GM23338 (cell line): ENCODE measurements at regions not wholly inside any gene's neighbourhood (a gene's known extent, or its start where the extent isn't known, plus 50 kb on each side); places are given as distances from the start of the nearest gene placed in this dataset.

Experiments
- ATAC-seq: fragments of 200-7000 bp; cut with Tn5 transposase; 3 replicates; pipeline ENCODE4 v1.9.1; 2020
- DNase-seq: peaks from one replicate; pipeline ENCODE4 v3.0.0-alpha.2; 2015; ENCODE audit warnings: low spot score
- H2AFZ ChIP-seq: fragments of 200-600 bp; sonication (generic); 2 replicates; pipeline ENCODE4 v1.8.0; 2016; ENCODE audit warnings: antibody characterized with exemption, mild to moderate bottlenecking, moderate library complexity
- H3F3A ChIP-seq: fragments of 200-600 bp; sonication (generic); replicated peaks from 2 replicates; pipeline ENCODE4 v1.8.0; 2017; ENCODE audit warnings: antibody characterized with exemption, mixed run types, low read depth
- H3K27ac ChIP-seq: fragments of 200-600 bp; sonication (generic); 2 replicates; pipeline ENCODE4 v1.6.1; 2016; ENCODE audit warnings: low read depth
- H3K27me3 ChIP-seq: fragments of 200-600 bp; sonication (generic); 2 replicates; pipeline ENCODE4 v1.8.0; 2016; ENCODE audit warnings: mild to moderate bottlenecking, mixed run types, moderate library complexity; ENCODE audit not compliant: insufficient read depth
- H3K36me3 ChIP-seq: fragments of 200-600 bp; sonication (generic); 2 replicates; pipeline ENCODE4 v1.8.0; 2016; ENCODE audit warnings: mild to moderate bottlenecking; ENCODE audit not compliant: insufficient read depth
- H3K4me1 ChIP-seq: fragments of 200-600 bp; sonication (generic); 2 replicates; pipeline ENCODE4 v1.8.0; 2016; ENCODE audit warnings: mild to moderate bottlenecking, moderate library complexity; ENCODE audit not compliant: insufficient read depth
- H3K4me2 ChIP-seq: fragments of 200-600 bp; sonication (generic); 2 replicates; pipeline ENCODE4 v1.7.1; 2017; ENCODE audit warnings: mixed run types
- H3K4me3 ChIP-seq: fragments of 200-600 bp; sonication (generic); 2 replicates; pipeline ENCODE4 v1.6.1; 2016; ENCODE audit warnings: mixed run types
- H3K79me2 ChIP-seq: fragments of 200-600 bp; sonication (generic); replicated peaks from 2 replicates; pipeline ENCODE4 v1.8.0; 2017; ENCODE audit warnings: mild to moderate bottlenecking; ENCODE audit not compliant: insufficient read depth
- H3K9me2 ChIP-seq: fragments of 200-600 bp; sonication (generic); 2 replicates; pipeline ENCODE4 v1.8.0; 2017; ENCODE audit not compliant: insufficient read depth
- H4K20me1 ChIP-seq: fragments of 200-600 bp; sonication (generic); replicated peaks from 2 replicates; pipeline ENCODE4 v1.8.0; 2017; ENCODE audit warnings: mild to moderate bottlenecking; ENCODE audit not compliant: insufficient read depth
- H3K27ac Mint-ChIP-seq: 2 replicates; pipeline ENCODE4 v1.8.0; 2020; ENCODE audit warnings: inconsistent platforms, mild to moderate bottlenecking, moderate library complexity, mixed read lengths
- H3K27me3 Mint-ChIP-seq: 3 replicates; pipeline ENCODE4 v1.8.0; 2022; ENCODE audit warnings: low read depth, mild to moderate bottlenecking, moderate library complexity, mixed read lengths, inconsistent platforms; ENCODE audit not compliant: insufficient read depth, poor library complexity
- H3K36me3 Mint-ChIP-seq: 3 replicates; pipeline ENCODE4 v1.8.0; 2021; ENCODE audit warnings: low read depth, mild to moderate bottlenecking, inconsistent platforms, moderate library complexity, mixed read lengths
- H3K4me1 Mint-ChIP-seq: 3 replicates; pipeline ENCODE4 v1.8.0; 2020; ENCODE audit warnings: mild to moderate bottlenecking, inconsistent platforms, mixed read lengths
- H3K4me3 Mint-ChIP-seq: 3 replicates; pipeline ENCODE4 v1.8.0; 2021; ENCODE audit warnings: moderate library complexity, mild to moderate bottlenecking, inconsistent platforms, mixed read lengths
- H3K9me3 Mint-ChIP-seq: 3 replicates; pipeline ENCODE4 v1.8.0; 2020; ENCODE audit warnings: moderate library complexity, mild to moderate bottlenecking, inconsistent platforms, mixed read lengths
- CREB1 ChIP-seq: fragments of 250-450 bp; sonication (Bioruptor Pico); IDR thresholded peaks from 2 replicates; pipeline ENCODE4 v1.5.0; 2020; ENCODE audit warnings: low read depth, mild to moderate bottlenecking, moderate library complexity
- EZH2 ChIP-seq: fragments of 200-600 bp; sonication (generic); IDR thresholded peaks from one replicate; pipeline ENCODE4 v1.8.0; 2017; ENCODE audit warnings: antibody characterized with exemption, mild to moderate bottlenecking, low read depth; ENCODE audit not compliant: unreplicated experiment
- EZH2phosphoT487 ChIP-seq: fragments of 200-600 bp; sonication (generic); IDR thresholded peaks from one replicate; pipeline ENCODE4 v1.8.1; 2018; ENCODE audit warnings: antibody characterized with exemption; ENCODE audit not compliant: unreplicated experiment
- JUNB ChIP-seq: IDR thresholded peaks from one replicate; pipeline ENCODE4 v1.6.1; 2016; ENCODE audit warnings: antibody characterized with exemption; ENCODE audit not compliant: unreplicated experiment
- NANOG ChIP-seq: IDR thresholded peaks from 2 replicates; pipeline ENCODE4 v1.6.1; 2016; ENCODE audit warnings: antibody characterized with exemption, borderline replicate concordance
- POLR2AphosphoS5 ChIP-seq: IDR thresholded peaks from 2 replicates; pipeline ENCODE4 v1.6.1; 2016; ENCODE audit warnings: antibody characterized with exemption, low read depth
- REST ChIP-seq: IDR thresholded peaks from one replicate; pipeline ENCODE4 v1.6.1; 2018; ENCODE audit warnings: antibody characterized with exemption; ENCODE audit not compliant: unreplicated experiment
- STAT1 ChIP-seq: IDR thresholded peaks from one replicate; pipeline ENCODE4 v1.6.1; 2016; ENCODE audit warnings: antibody characterized with exemption; ENCODE audit not compliant: unreplicated experiment
- ZNF114 ChIP-seq: fragments of 250-450 bp; sonication (Bioruptor Pico); IDR thresholded peaks from 2 replicates; pipeline ENCODE4 v1.5.0; 2020; ENCODE audit warnings: mild to moderate bottlenecking, moderate library complexity
- ZNF331 ChIP-seq: fragments of 250-450 bp; sonication (Bioruptor Pico); IDR thresholded peaks from 2 replicates; pipeline ENCODE4 v1.5.0; 2020; ENCODE audit warnings: low read depth, mild to moderate bottlenecking, moderate library complexity
- TF ChIP-seq, protein P1 (sequence below): fragments of 250-450 bp; sonication (Bioruptor Pico); IDR thresholded peaks from 2 replicates; pipeline ENCODE4 v1.5.0; 2020; ENCODE audit warnings: mild to moderate bottlenecking, moderate library complexity
- TF ChIP-seq, protein P2 (sequence below), 2 experiments: fragments of 200-600 bp in 1 of 2; sonication (generic) in 1 of 2; conservative IDR thresholded peaks; 2 replicates each; pipeline versions ENCODE4 v1.5.1 to v1.6.1; 2016 to 2017; ENCODE audit warnings: antibody characterized with exemption in 2 of 2, low read depth in 2 of 2, mild to moderate bottlenecking in 2 of 2, moderate library complexity in 1 of 2
- TF ChIP-seq, protein P3 (sequence below): IDR thresholded peaks from 2 replicates; pipeline ENCODE4 v1.6.1; 2016; ENCODE audit warnings: antibody characterized with exemption

DNA sequence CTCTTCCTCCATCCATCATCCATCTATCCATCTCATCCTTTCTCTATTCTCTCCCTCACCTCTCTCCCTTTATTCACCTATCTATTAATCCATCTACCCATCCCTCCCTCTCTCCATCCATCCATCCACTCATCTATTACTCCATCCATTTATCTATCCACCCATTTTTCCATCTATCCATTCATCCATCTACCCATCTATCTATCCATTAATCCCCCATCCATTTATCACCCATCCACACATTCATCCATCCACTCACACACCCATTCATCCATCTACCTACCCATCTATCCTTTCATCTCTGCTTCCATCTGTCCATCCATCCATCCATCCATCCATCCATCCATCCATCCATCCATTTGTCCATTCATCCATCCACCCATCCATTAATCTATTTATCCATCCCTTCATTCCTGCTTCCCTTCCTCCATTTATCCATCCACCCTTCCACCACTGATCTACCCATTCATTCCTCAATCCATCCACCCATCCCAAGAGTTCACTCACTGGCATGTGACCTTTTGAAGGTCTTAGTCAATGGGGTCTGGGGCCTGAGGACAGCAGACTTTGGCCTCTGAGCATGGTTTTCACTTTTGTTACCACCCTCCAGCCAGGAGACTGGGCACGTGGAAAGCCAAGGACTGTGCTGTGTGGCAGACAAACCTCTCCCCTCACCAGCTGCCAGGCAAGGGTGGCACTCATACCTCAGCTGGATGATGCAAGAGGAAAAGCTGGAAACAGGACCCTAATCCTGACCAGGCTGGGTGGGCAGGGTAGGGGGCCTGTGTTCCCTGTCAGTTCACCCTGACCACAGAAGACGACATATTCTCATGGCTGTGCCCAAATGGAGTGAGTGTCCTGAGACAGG is 126.7 kb downstream of the URI1 start:
- H3K27me3 Mint-ChIP-seq = peaks cover 3% of the 10 kb centered on the region
- no peak overlapping the region for H3K27ac Mint-ChIP-seq

More for the DNA sequence above, 126.7 kb downstream of the URI1 start:
- Histone ChIP-seq H3K36me3 (no peaks in the 10 kb centered on the region), H3K4me3 (no peak overlapping the region), H3K27me3 (no peaks in the 10 kb centered on the region), H3K4me1 (no peaks in the 10 kb centered on the region), H2AFZ (no peak overlapping the region), H4K20me1 (no peaks in the 10 kb centered on the region), H3K79me2 (no peaks in the 10 kb centered on the region), H3K4me2 (no peak overlapping the region), H3K27ac (no peak overlapping the region), H3F3A (no peaks in the 10 kb centered on the region), H3K9me2 (no peaks in the 10 kb centered on the region; the same call in 1 of the 2 replicates)
- H3K36me3 Mint-ChIP-seq = no peaks in the 10 kb centered on the region; the same call in 2 of the 3 replicates
- no peak overlapping the region for H3K4me3 Mint-ChIP-seq
- ATAC-seq (no peak), DNase-seq (no peak)
- H3K9me3 Mint-ChIP-seq = no peaks in the 10 kb centered on the region; the same call in none of the 3 replicates
- H3K4me1 Mint-ChIP-seq = peaks cover 2% of the 10 kb centered on the region; the same call in 2 of the 3 replicates
- TF ChIP-seq, protein P1, sequence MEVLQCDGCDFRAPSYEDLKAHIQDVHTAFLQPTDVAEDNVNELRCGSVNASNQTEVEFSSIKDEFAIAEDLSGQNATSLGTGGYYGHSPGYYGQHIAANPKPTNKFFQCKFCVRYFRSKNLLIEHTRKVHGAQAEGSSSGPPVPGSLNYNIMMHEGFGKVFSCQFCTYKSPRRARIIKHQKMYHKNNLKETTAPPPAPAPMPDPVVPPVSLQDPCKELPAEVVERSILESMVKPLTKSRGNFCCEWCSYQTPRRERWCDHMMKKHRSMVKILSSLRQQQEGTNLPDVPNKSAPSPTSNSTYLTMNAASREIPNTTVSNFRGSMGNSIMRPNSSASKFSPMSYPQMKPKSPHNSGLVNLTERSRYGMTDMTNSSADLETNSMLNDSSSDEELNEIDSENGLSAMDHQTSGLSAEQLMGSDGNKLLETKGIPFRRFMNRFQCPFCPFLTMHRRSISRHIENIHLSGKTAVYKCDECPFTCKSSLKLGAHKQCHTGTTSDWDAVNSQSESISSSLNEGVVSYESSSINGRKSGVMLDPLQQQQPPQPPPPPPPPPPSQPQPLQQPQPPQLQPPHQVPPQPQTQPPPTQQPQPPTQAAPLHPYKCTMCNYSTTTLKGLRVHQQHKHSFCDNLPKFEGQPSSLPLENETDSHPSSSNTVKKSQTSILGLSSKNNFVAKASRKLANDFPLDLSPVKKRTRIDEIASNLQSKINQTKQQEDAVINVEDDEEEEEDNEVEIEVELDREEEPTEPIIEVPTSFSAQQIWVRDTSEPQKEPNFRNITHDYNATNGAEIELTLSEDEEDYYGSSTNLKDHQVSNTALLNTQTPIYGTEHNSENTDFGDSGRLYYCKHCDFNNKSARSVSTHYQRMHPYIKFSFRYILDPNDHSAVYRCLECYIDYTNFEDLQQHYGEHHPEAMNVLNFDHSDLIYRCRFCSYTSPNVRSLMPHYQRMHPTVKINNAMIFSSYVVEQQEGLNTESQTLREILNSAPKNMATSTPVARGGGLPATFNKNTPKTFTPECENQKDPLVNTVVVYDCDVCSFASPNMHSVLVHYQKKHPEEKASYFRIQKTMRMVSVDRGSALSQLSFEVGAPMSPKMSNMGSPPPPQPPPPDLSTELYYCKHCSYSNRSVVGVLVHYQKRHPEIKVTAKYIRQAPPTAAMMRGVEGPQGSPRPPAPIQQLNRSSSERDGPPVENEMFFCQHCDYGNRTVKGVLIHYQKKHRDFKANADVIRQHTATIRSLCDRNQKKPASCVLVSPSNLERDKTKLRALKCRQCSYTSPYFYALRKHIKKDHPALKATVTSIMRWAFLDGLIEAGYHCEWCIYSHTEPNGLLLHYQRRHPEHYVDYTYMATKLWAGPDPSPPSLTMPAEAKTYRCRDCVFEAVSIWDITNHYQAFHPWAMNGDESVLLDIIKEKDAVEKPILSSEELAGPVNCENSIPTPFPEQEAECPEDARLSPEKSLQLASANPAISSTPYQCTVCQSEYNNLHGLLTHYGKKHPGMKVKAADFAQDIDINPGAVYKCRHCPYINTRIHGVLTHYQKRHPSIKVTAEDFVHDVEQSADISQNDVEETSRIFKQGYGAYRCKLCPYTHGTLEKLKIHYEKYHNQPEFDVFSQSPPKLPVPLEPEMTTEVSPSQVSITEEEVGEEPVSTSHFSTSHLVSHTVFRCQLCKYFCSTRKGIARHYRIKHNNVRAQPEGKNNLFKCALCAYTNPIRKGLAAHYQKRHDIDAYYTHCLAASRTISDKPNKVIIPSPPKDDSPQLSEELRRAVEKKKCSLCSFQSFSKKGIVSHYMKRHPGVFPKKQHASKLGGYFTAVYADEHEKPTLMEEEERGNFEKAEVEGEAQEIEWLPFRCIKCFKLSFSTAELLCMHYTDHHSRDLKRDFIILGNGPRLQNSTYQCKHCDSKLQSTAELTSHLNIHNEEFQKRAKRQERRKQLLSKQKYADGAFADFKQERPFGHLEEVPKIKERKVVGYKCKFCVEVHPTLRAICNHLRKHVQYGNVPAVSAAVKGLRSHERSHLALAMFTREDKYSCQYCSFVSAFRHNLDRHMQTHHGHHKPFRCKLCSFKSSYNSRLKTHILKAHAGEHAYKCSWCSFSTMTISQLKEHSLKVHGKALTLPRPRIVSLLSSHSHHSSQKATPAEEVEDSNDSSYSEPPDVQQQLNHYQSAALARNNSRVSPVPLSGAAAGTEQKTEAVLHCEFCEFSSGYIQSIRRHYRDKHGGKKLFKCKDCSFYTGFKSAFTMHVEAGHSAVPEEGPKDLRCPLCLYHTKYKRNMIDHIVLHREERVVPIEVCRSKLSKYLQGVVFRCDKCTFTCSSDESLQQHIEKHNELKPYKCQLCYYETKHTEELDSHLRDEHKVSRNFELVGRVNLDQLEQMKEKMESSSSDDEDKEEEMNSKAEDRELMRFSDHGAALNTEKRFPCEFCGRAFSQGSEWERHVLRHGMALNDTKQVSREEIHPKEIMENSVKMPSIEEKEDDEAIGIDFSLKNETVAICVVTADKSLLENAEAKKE (CRISPR knock-in tag) = no peak
- TF ChIP-seq NANOG = no peak
- no peak for TF ChIP-seq JUNB
- TF ChIP-seq, protein P2, sequence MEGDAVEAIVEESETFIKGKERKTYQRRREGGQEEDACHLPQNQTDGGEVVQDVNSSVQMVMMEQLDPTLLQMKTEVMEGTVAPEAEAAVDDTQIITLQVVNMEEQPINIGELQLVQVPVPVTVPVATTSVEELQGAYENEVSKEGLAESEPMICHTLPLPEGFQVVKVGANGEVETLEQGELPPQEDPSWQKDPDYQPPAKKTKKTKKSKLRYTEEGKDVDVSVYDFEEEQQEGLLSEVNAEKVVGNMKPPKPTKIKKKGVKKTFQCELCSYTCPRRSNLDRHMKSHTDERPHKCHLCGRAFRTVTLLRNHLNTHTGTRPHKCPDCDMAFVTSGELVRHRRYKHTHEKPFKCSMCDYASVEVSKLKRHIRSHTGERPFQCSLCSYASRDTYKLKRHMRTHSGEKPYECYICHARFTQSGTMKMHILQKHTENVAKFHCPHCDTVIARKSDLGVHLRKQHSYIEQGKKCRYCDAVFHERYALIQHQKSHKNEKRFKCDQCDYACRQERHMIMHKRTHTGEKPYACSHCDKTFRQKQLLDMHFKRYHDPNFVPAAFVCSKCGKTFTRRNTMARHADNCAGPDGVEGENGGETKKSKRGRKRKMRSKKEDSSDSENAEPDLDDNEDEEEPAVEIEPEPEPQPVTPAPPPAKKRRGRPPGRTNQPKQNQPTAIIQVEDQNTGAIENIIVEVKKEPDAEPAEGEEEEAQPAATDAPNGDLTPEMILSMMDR (conservative IDR thresholded peaks at IDR 0.05; ENCODE audit: low read depth in 2 of 2) = no peak
- TF ChIP-seq EZH2phosphoT487 = no peak
- TF ChIP-seq, protein P3, sequence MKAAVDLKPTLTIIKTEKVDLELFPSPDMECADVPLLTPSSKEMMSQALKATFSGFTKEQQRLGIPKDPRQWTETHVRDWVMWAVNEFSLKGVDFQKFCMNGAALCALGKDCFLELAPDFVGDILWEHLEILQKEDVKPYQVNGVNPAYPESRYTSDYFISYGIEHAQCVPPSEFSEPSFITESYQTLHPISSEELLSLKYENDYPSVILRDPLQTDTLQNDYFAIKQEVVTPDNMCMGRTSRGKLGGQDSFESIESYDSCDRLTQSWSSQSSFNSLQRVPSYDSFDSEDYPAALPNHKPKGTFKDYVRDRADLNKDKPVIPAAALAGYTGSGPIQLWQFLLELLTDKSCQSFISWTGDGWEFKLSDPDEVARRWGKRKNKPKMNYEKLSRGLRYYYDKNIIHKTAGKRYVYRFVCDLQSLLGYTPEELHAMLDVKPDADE = no peak
- TF ChIP-seq EZH2 = no peak
- no peak for TF ChIP-seq POLR2AphosphoS5
- no peak for TF ChIP-seq ZNF331
- no peak for TF ChIP-seq REST
- TF ChIP-seq CREB1 = no peak
- TF ChIP-seq ZNF114 (CRISPR knock-in tag) = no peak
- no peak for TF ChIP-seq STAT1
